HuH-7.5 (cell line): ENCODE measurements at regions not wholly inside any gene's neighbourhood (a gene's known extent, or its start where the extent isn't known, plus 50 kb on each side); places are given as distances from the start of the nearest gene placed in this dataset.
"Not testable (repeated sequence)": the region's sequence is repeated elsewhere in the genome, so short reads cannot be mapped to it uniquely, and the experiment has no call there.

Source experiments
- DNase-seq: peaks from one replicate; pipeline ENCODE4 v3.0.0; 2011; ENCODE audit warnings: low spot score

- no peak for DNase-seq
Observed at GRCh38 chr3:191518861-191519260, 57.9 kb downstream of the PYDC2 start.

- DNase-seq = no peak
Observed at GRCh38 chr3:191521055-191521454, 60.1 kb downstream of the PYDC2 start.

- no peak for DNase-seq
Observed at GRCh38 chr3:191523148-191523547, 62.2 kb downstream of the PYDC2 start.

- no peak for DNase-seq
Observed at GRCh38 chr3:191528589-191528988, 67.6 kb downstream of the PYDC2 start.

GRCh38 chr3:191529992-191530391 lies 69.0 kb downstream of the PYDC2 start:
- no peak for DNase-seq

- no peak for DNase-seq
Observed at GRCh38 chr3:191531434-191531972, 70.5 kb downstream of the PYDC2 start.

- DNase-seq = no peak
Observed at GRCh38 chr3:191543018-191543417, 82.1 kb downstream of the PYDC2 start.

- DNase-seq = no peak
Observed at GRCh38 chr3:191543897-191544296, 82.9 kb downstream of the PYDC2 start.

GRCh38 chr3:191549357-191549756 lies 88.4 kb downstream of the PYDC2 start:
- no peak for DNase-seq

- no peak for DNase-seq
Observed at GRCh38 chr3:191555037-191555436, 94.1 kb downstream of the PYDC2 start.

GRCh38 chr3:191557322-191557721 lies 96.4 kb downstream of the PYDC2 start:
- no peak for DNase-seq

GRCh38 chr3:191563722-191564121 lies 102.8 kb downstream of the PYDC2 start:
- DNase-seq = no peak

- DNase-seq = no peak
Observed at GRCh38 chr3:191566469-191566868, 105.5 kb downstream of the PYDC2 start.

- DNase-seq = no peak
Observed at GRCh38 chr3:191568206-191568605, 107.2 kb downstream of the PYDC2 start.

- DNase-seq = no peak
Observed at GRCh38 chr3:191592105-191592504, 131.1 kb downstream of the PYDC2 start.

- DNase-seq = no peak
Observed at GRCh38 chr3:191593486-191593885, 132.5 kb downstream of the PYDC2 start.

- DNase-seq = not testable (repeated sequence)
Observed at GRCh38 chr3:191615511-191615910, 154.5 kb downstream of the PYDC2 start.

GRCh38 chr3:191624299-191624698 lies 163.3 kb downstream of the PYDC2 start:
- no peak for DNase-seq

GRCh38 chr3:191627064-191627463 lies 166.1 kb downstream of the PYDC2 start:
- DNase-seq = no peak

GRCh38 chr3:191628571-191628970 lies 167.6 kb downstream of the PYDC2 start:
- DNase-seq = no peak

GRCh38 chr3:191631496-191631895 lies 170.5 kb downstream of the PYDC2 start:
- DNase-seq = no peak

- no peak for DNase-seq
Observed at GRCh38 chr3:191634902-191635301, 173.9 kb downstream of the PYDC2 start.

- no peak for DNase-seq
Observed at GRCh38 chr3:191637611-191638010, 176.6 kb downstream of the PYDC2 start.

GRCh38 chr3:191641789-191642188 lies 180.8 kb downstream of the PYDC2 start:
- no peak for DNase-seq

- DNase-seq = no peak
Observed at GRCh38 chr3:191644291-191644690, 183.3 kb downstream of the PYDC2 start.
